ENCODE measurements at regions not wholly inside any gene's neighbourhood (a gene's known extent, or its start where the extent isn't known, plus 50 kb on each side); places are given as distances from the start of the nearest gene placed in this dataset.

- Mint-ChIP-seq H3K4me1 (no peaks in the 10 kb centered on the region), H3K4me3 (no peak overlapping the region), H3K9me3 (no peaks in the 10 kb centered on the region), H3K27me3 (peaks cover 7 to 10% (median 9%) of the 10 kb centered on the region in 5 donors), H3K36me3 (no peaks in the 10 kb centered on the region), H3K27ac (no peak overlapping the region)
- DNase-seq: no peak
- POLR2A ChIA-PET: no interaction called here
- no peak for ATAC-seq
These were observed 317.2 kb downstream of the ZSWIM6 start for GRCh38 chr5:61649231-61649630.

GRCh38 chr5:61649971-61650370, 317.9 kb downstream of the ZSWIM6 start:
- DNase-seq (no peak), ATAC-seq (no peak)
- POLR2A ChIA-PET: no interaction called here
- H3K9me3 Mint-ChIP-seq: no peaks in the 10 kb centered on the region
- no peaks in the 10 kb centered on the region for H3K4me1 Mint-ChIP-seq
- no peak overlapping the region for H3K4me3 Mint-ChIP-seq
- H3K27me3 Mint-ChIP-seq: peaks cover 6 to 12% (median 7%) of the 10 kb centered on the region in 5 donors
- H3K27ac Mint-ChIP-seq: no peak overlapping the region
- H3K36me3 Mint-ChIP-seq: no peaks in the 10 kb centered on the region

DNA sequence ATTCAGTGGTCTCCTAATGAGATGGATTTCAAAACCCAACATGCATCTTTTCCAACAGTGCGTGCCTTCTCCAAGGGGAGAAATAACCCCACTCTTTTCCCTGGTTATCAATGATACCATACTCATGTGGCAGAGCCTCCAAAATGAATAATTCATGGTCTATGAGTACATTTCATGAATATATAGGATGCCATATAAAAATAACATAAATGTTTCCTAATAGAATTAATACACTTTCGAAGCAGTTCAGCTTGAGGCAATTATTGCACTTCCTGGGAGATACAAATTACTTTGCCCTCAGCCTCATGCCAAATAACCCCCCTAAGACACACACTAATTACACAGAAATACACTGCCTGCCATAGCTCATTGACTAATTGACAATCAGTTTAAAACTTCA, 318.6 kb downstream of the ZSWIM6 start:
- Mint-ChIP-seq H3K4me3 (no peak overlapping the region), H3K27ac (no peak overlapping the region), H3K36me3 (no peaks in the 10 kb centered on the region), H3K9me3 (no peaks in the 10 kb centered on the region), H3K4me1 (no peaks in the 10 kb centered on the region), H3K27me3 (peaks cover 7 to 19% (median 11%) of the 10 kb centered on the region in 5 donors)
- DNase-seq (no peak), ATAC-seq (no peak)
- POLR2A ChIA-PET: no interaction called here

- ATAC-seq (no peak), DNase-seq (no peak)
- no peaks in the 10 kb centered on the region for H3K36me3 Mint-ChIP-seq
- peaks cover 7 to 24% (median 15%) of the 10 kb centered on the region in 5 donors for H3K27me3 Mint-ChIP-seq
- H3K27ac Mint-ChIP-seq: no peak overlapping the region
- H3K4me1 Mint-ChIP-seq: no peaks in the 10 kb centered on the region
- POLR2A ChIA-PET: no interaction called here
- no peak overlapping the region for H3K4me3 Mint-ChIP-seq
- no peaks in the 10 kb centered on the region for H3K9me3 Mint-ChIP-seq
These were observed 319.1 kb downstream of the ZSWIM6 start for GRCh38 chr5:61651195-61651594.

DNA sequence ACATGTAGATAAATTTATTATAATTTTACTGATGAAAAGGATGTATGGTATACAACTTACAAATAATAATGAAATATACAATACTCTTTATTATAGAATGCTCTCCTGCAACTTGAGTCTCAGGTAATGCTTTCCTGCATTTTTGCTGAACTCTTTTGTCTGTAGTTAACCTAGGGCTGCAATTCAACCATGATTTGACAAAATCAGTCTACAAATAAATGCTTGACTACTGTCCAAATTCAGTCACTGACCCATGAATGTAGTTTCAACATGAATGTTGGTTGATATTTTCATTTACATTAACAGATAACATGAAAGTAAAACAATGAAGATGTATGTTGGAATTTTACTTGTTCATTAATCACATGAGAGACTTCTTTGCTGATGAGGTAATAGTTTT, 320.9 kb downstream of the ZSWIM6 start:
- no peaks in the 10 kb centered on the region for H3K4me1 Mint-ChIP-seq

DNA sequence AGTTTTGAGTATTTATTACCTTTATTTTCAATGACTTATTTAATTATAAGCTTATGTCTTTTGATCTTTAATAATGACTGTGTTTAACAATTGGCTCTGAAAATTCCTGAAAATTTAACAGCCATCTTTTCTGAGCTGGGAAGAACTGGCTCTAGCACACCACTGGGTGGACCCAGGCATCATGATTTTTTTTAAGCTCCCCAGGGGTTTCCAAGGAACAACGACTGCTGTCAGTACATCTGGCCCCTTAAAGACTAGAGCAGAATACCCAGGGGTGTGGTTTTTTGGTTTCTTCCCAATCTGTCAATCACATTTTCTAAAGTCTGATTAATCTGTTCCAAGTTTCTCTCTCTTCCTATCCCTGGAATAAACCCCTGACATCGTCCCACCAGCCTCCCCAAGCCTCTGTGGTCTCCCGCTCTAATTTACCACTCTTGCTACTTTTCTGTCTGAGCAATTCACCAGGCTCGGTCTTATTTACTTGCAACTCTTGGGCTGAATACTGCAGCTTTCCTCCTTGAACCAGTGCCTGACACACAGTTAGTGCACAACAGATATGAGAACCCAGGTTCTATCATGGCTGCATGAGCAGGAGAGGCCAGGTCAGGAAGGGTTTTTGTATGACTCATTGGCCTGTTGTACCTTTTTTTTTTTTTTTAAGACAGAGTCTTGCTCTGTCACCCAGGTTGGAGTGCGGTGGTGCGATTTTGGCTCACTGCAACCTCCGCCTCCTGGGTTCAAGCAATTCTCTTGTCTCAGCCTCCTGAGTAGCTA, 321.9 kb downstream of the ZSWIM6 start:
- POLR2A ChIA-PET: no interaction called here
- peaks cover 4 to 24% (median 13%) of the 10 kb centered on the region in 5 donors for H3K27me3 Mint-ChIP-seq
- no peaks in the 10 kb centered on the region for H3K9me3 Mint-ChIP-seq
- H3K4me3 Mint-ChIP-seq: no peak overlapping the region
- H3K4me1 Mint-ChIP-seq: peaks cover 0 to 2% (median 0%) of the 10 kb centered on the region in 4 donors
- ATAC-seq (no peak), DNase-seq (no peak)
- H3K36me3 Mint-ChIP-seq: no peaks in the 10 kb centered on the region
- H3K27ac Mint-ChIP-seq: no peak overlapping the region

More for the DNA sequence above, 320.9 kb downstream of the ZSWIM6 start:
- Mint-ChIP-seq H3K27me3 (peaks cover 6 to 25% (median 17%) of the 10 kb centered on the region in 5 donors), H3K9me3 (no peaks in the 10 kb centered on the region), H3K4me3 (no peak overlapping the region), H3K36me3 (no peaks in the 10 kb centered on the region), H3K27ac (no peak overlapping the region)
- ATAC-seq: no peak
- POLR2A ChIA-PET: no interaction called here
- no peak for DNase-seq

- Mint-ChIP-seq H3K27ac (no peak overlapping the region), H3K9me3 (no peaks in the 10 kb centered on the region), H3K4me1 (peaks cover 0 to 2% (median 0%) of the 10 kb centered on the region in 4 donors), H3K4me3 (no peak overlapping the region), H3K27me3 (peaks cover 2 to 20% (median 13%) of the 10 kb centered on the region in 5 donors), H3K36me3 (no peaks in the 10 kb centered on the region)
- DNase-seq: no peak
- no peak for ATAC-seq
- POLR2A ChIA-PET: no interaction called here
These were observed 322.8 kb downstream of the ZSWIM6 start for GRCh38 chr5:61654876-61655275.

- peaks cover 0 to 2% (median 0%) of the 10 kb centered on the region in 4 donors for H3K4me1 Mint-ChIP-seq
- POLR2A ChIA-PET: no interaction called here
- ATAC-seq (no peak), DNase-seq (no peak)
- H3K27me3 Mint-ChIP-seq: peaks cover 2 to 28% (median 15%) of the 10 kb centered on the region in 5 donors
- no peak overlapping the region for H3K4me3 Mint-ChIP-seq
- no peak overlapping the region for H3K27ac Mint-ChIP-seq
- H3K9me3 Mint-ChIP-seq: no peaks in the 10 kb centered on the region
- H3K36me3 Mint-ChIP-seq: no peaks in the 10 kb centered on the region
These were observed 325.0 kb downstream of the ZSWIM6 start for GRCh38 chr5:61657010-61657409.

DNA sequence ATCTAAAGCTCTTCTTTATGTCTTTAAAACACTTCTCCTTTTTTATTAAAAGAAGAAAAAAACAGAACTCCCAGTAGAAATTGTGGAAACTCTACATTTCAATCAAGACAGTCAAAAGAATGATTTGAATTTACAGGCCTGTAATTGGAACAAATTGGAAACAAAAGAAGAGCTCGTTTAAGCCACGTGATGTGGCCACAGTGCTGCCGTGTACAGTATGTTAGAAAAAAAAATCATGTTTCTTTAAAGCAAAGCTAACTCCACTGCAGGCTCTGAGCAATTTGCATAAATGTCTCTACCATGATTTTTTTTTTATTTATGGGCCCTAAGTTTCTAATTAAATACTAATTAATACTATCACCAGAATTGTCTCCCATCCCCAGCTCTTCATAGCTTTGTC, 325.6 kb downstream of the ZSWIM6 start:
- Mint-ChIP-seq H3K27ac (no peak overlapping the region), H3K27me3 (peaks cover 1 to 28% (median 15%) of the 10 kb centered on the region in 5 donors), H3K4me3 (no peak overlapping the region), H3K9me3 (no peaks in the 10 kb centered on the region), H3K36me3 (no peaks in the 10 kb centered on the region), H3K4me1 (peaks cover 0 to 2% (median 0%) of the 10 kb centered on the region in 4 donors)
- DNase-seq (no peak), ATAC-seq (no peak)
- POLR2A ChIA-PET: no interaction called here

GRCh38 chr5:61658592-61659008, 326.5 kb downstream of the ZSWIM6 start:
- DNase-seq (peak; percentile 53 to 89 (median 74)), ATAC-seq (peak; percentile 70 to 72)
- Mint-ChIP-seq H3K27ac (no peak overlapping the region), H3K4me3 (no peak overlapping the region), H3K27me3 (peaks cover 1 to 25% (median 15%) of the 10 kb centered on the region in 5 donors), H3K9me3 (no peaks in the 10 kb centered on the region), H3K4me1 (peaks cover 0 to 2% (median 0%) of the 10 kb centered on the region in 4 donors), H3K36me3 (no peaks in the 10 kb centered on the region)
- POLR2A ChIA-PET: no interaction called here

- DNase-seq: no peak
- peaks cover 0 to 2% (median 0%) of the 10 kb centered on the region in 4 donors for H3K4me1 Mint-ChIP-seq
- ATAC-seq: no peak
- H3K27ac Mint-ChIP-seq: peak overlapping the region in 1 of 10 donors; percentile 33
- H3K4me3 Mint-ChIP-seq: no peak overlapping the region
- POLR2A ChIA-PET: no interaction called here
- H3K27me3 Mint-ChIP-seq: peaks cover 1 to 25% (median 15%) of the 10 kb centered on the region in 5 donors
- H3K9me3 Mint-ChIP-seq: no peaks in the 10 kb centered on the region
- H3K36me3 Mint-ChIP-seq: no peaks in the 10 kb centered on the region
These were observed 327.2 kb downstream of the ZSWIM6 start for GRCh38 chr5:61659221-61659696.

DNA sequence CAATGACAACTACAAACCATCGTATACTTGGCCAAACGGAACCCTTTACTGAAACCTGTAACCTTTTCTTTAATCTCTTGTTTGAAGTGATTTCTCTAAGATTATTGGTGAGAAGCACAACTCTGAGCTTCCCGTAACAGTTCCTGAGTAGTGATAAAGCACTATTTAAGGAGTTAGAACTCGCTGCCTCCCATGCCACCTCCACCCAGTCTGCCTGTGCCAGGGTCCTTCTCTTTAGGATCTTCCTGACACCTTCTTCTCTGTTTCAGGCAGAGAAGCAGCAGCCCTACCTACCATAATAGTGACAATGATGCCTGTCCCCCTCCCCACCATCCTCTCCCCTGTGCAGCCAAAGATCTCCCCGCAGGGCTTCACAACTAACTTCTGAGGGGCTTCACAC, 330.6 kb downstream of the ZSWIM6 start:
- DNase-seq (no peak), ATAC-seq (no peak)
- Mint-ChIP-seq H3K27ac (no peak overlapping the region), H3K36me3 (no peaks in the 10 kb centered on the region), H3K4me3 (no peak overlapping the region), H3K27me3 (peaks cover 0 to 20% (median 4%) of the 10 kb centered on the region in 5 donors), H3K9me3 (no peaks in the 10 kb centered on the region), H3K4me1 (peaks cover 0 to 3% (median under 1%) of the 10 kb centered on the region in 4 donors)
- POLR2A ChIA-PET: no interaction called here

GRCh38 chr5:61666064-61666621, 334.1 kb downstream of the ZSWIM6 start:
- POLR2A ChIA-PET: no interaction called here
- DNase-seq (no peak), ATAC-seq (no peak)
- Mint-ChIP-seq H3K4me3 (peak overlapping the region in 1 of 10 donors; percentile 43), H3K9me3 (no peaks in the 10 kb centered on the region), H3K36me3 (no peaks in the 10 kb centered on the region), H3K27ac (no peak overlapping the region), H3K4me1 (peaks cover 0 to 3% (median 0%) of the 10 kb centered on the region in 4 donors), H3K27me3 (peaks cover 3 to 20% (median 12%) of the 10 kb centered on the region in 5 donors)

Data from naive thymus-derived CD8-positive, alpha-beta T cell (primary cell).